Glutamatergic neuron (in vitro differentiated cells): ENCODE measurements at regions not wholly inside any gene's neighbourhood (a gene's known extent, or its start where the extent isn't known, plus 50 kb on each side); places are given as distances from the start of the nearest gene placed in this dataset.

Experiments
- DNase-seq: peaks from one replicate; pipeline ENCODE4 v3.0.0; 2022
- H3K27ac Mint-ChIP-seq: one replicate; pipeline ENCODE4 v1.8.0; 2020; ENCODE audit warnings: mild to moderate bottlenecking, mixed read lengths, inconsistent platforms; ENCODE audit not compliant: unreplicated experiment
- H3K27me3 Mint-ChIP-seq: one replicate; pipeline ENCODE4 v1.8.0; 2020; ENCODE audit warnings: mild to moderate bottlenecking, moderate library complexity, mixed read lengths, inconsistent platforms; ENCODE audit not compliant: unreplicated experiment
- H3K36me3 Mint-ChIP-seq: one replicate; pipeline ENCODE4 v1.8.0; 2020; ENCODE audit warnings: mild to moderate bottlenecking, mixed read lengths, inconsistent platforms; ENCODE audit not compliant: unreplicated experiment
- H3K4me1 Mint-ChIP-seq: one replicate; pipeline ENCODE4 v1.8.0; 2020; ENCODE audit warnings: mild to moderate bottlenecking, low read depth, mixed read lengths, inconsistent platforms; ENCODE audit not compliant: unreplicated experiment
- H3K4me3 Mint-ChIP-seq: one replicate; pipeline ENCODE4 v1.8.0; 2020; ENCODE audit warnings: mild to moderate bottlenecking, mixed read lengths, inconsistent platforms; ENCODE audit not compliant: unreplicated experiment
- H3K9me3 Mint-ChIP-seq: one replicate; pipeline ENCODE4 v1.8.0; 2020; ENCODE audit warnings: mild to moderate bottlenecking, moderate library complexity, mixed read lengths, inconsistent platforms; ENCODE audit not compliant: unreplicated experiment
- CTCF ChIP-seq: fragments of 200-600 bp; sonication (generic); IDR thresholded peaks from one replicate; pipeline ENCODE4 v1.5.0; 2021; ENCODE audit not compliant: partially characterized antibody, unreplicated experiment

DNA sequence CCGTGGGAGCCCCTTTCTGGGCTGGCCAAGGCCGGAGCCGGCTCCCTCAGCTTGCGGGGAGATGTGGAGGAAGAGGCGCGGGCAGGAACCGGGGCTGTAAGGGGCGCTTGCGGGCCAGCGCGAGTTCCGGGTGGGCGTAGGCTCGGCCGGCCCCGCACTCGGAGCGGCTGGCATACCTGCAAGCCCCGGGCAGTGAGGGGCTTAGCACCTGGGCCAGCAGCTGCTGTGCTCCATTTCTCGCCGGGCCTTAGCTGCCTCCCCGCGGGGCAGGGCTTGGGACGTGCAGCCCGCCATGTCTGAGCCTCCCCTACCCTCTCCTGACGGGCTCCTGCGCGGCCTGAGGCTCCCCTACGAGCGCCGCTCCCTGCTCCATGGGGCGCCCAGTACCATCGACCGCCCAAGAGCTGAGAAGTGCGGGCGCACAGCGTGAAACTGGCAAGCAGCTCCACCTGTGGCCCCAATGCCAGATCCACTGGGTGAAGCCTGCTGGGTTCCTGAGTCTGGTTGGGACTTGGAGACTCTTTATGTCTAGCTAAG is 82.8 kb upstream of the E2F3 start:
- Mint-ChIP-seq H3K27me3 (no peaks in the 10 kb centered on the region), H3K4me1 (no peaks in the 10 kb centered on the region), H3K27ac (no peak overlapping the region), H3K9me3 (peaks cover 2% of the 10 kb centered on the region), H3K4me3 (no peak overlapping the region), H3K36me3 (no peaks in the 10 kb centered on the region)
- no peak for TF ChIP-seq CTCF
- DNase-seq = no peak

DNA sequence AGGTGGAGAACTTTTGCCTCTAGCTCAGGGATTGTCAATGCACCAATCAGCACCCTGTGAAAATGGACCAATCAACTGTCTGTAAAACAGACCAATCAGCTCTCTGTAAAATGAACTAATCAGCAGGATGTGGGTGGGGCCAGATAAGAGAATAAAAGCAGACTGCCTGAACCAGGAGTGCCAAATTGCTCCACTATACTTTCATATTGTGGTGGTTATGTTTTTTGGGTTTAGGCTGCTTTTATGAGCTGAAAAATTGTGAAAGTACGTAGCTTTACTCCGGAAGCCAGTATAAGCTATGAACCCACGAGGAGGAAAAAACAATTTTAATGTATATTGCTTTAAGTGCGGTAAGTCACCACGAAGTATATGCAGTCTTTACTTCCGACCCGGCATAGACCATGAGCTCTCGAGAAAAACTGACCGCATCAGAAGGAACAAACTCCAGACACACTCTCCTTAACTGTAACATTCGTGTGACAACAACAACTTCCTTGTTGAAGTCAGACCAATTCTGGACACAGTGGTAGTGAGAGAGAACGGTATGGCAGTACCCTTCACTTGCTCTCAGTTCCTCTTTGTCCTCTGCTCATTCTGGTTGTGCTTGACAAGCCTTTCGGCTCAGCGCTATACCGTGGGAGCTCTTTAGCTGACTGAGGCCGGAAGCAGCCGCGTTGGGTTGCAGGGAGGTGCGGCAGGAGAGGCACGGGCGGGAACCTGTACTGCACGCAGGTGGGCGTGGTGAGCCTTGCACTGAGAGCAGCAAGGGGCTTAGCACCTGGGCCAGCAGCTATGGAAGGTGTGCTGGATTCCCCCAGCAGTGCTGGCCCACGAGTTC is 81.9 kb upstream of the E2F3 start:
- H3K27ac Mint-ChIP-seq = no peak overlapping the region
- no peak for DNase-seq
- peaks cover 2% of the 10 kb centered on the region for H3K9me3 Mint-ChIP-seq
- no peaks in the 10 kb centered on the region for H3K4me1 Mint-ChIP-seq
- H3K4me3 Mint-ChIP-seq = no peak overlapping the region
- TF ChIP-seq CTCF = no peak
- H3K36me3 Mint-ChIP-seq = no peaks in the 10 kb centered on the region
- no peaks in the 10 kb centered on the region for H3K27me3 Mint-ChIP-seq

DNA sequence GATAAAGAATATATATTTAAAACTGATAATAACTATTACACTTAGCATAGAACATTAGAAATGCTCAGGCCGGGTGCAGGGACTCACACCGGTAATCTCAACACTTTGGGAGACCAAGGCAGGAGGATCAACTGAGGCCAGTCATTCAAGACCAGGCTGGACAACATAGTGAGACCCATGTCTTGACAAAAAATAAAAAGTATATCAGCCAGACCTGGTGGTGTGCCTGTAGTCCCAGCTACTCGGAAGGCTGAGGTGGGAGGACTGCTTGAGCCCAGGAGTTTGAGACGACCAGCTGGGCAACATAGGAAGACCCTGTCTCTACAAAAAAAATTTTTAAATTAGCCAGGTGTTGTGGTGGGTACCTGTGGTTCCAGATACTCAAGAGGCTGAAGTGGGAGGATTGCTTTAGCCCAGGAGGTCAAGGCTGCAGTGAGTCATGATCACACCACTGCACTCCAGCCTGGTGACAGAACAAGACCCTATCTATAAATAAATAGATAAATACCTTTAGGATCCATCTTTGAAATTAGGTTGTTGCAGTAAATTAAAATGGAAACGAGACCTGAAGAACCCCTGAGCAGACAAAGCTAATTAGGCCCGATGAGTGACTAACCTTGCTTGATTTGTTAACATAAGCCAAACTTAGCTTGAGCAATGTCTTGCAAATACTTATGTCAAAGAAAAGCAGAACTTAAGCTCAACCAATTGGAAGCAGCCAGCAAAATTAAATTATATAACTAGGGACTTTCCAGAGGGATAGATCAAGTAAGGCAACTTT is 75.8 kb upstream of the E2F3 start:
- Mint-ChIP-seq H3K9me3 (peaks cover 2% of the 10 kb centered on the region), H3K4me1 (no peaks in the 10 kb centered on the region), H3K27ac (no peak overlapping the region), H3K27me3 (no peaks in the 10 kb centered on the region), H3K4me3 (no peak overlapping the region), H3K36me3 (no peaks in the 10 kb centered on the region)
- DNase-seq = no peak
- TF ChIP-seq CTCF = no peak

GRCh38 chr6:20326422-20326728 is 75.3 kb upstream of the E2F3 start:
- no peak for TF ChIP-seq CTCF

DNA sequence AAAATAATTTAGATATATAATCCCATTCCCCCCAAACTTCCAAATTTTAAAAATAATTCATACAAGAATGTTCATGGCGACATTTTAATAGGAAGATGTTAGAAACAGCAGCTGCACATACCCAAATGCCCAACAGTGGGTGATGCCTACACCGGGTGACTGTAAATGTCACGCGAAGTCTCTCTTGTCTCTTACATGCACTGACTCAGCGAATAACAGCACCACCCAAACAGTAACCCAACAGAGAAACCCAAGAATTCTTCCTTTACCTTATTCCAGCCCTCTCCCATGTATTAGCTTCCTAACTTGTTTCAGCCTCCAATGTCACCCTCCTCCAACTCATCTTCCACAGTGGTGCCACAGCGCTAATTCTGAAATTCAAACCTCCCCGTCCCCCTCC is 74.5 kb upstream of the E2F3 start:
- Mint-ChIP-seq H3K4me3 (no peak overlapping the region), H3K27ac (no peak overlapping the region), H3K36me3 (no peaks in the 10 kb centered on the region), H3K27me3 (no peaks in the 10 kb centered on the region), H3K9me3 (peaks cover under 1% of the 10 kb centered on the region), H3K4me1 (no peaks in the 10 kb centered on the region)
- TF ChIP-seq CTCF = no peak
- no peak for DNase-seq

More at GRCh38 chr6:20326422-20326728, 75.3 kb upstream of the E2F3 start:
- H3K27ac Mint-ChIP-seq = no peak overlapping the region
- no peaks in the 10 kb centered on the region for H3K36me3 Mint-ChIP-seq
- no peak overlapping the region for H3K4me3 Mint-ChIP-seq
- H3K4me1 Mint-ChIP-seq = no peaks in the 10 kb centered on the region
- H3K9me3 Mint-ChIP-seq = peaks cover 2% of the 10 kb centered on the region
- DNase-seq = no peak
- no peaks in the 10 kb centered on the region for H3K27me3 Mint-ChIP-seq
